Anterior cingulate cortex (tissue), 58 donors: ENCODE measurements at regions not wholly inside any gene's neighbourhood (a gene's known extent, or its start where the extent isn't known, plus 50 kb on each side); places are given as distances from the start of the nearest gene placed in this dataset.
A peak's percentile ranks its signal among the peaks of the same experiment; 100 is the strongest.
"Not testable (repeated sequence)": the region's sequence is repeated elsewhere in the genome, so short reads cannot be mapped to it uniquely, and the experiment has no call there.

Experiments used
- DNase-seq, 58 donors: peaks; one replicate each; lab custom pipeline; 2025; lab: John Stamatoyannopoulos, UW

DNA sequence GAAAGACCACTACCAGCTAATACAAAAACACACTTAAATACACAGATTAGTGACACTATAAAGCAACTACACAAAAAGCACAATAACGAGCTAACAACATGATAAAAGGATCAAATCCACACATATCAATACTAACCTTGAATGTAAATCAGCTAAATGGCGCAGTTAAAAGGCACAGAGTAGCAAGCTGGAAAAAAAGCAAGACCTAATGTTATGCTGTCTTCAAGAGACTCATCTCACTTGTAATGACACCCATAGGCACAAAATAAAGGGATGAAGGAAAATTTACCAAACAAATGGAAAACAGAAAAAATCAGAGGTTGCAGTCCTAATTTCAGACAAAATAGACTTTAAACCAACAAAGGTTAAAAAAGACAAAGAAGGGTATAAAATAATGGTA, 86.3 kb downstream of the NUS1 start:
- no peak for DNase-seq

DNA sequence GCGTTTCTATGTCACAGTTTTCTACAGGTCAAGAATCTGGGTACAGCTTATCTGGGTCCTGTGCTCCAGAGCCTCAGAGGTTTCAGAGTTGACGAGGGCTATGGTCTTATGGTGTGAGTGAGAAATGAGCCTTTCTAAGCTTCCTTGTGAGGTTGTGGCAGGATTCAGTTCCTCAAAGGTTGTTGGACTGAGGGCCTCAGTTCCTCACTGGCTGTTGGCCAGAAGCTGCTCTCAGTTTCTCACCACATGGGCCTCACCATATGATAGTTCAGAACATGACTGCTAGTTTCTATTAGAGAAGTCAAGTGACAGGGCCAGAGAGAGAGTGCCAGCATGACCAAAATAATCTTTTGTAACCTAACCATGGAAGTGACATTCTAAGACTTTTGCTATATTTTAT, 96.1 kb downstream of the NUS1 start:
- no peak for DNase-seq

DNA sequence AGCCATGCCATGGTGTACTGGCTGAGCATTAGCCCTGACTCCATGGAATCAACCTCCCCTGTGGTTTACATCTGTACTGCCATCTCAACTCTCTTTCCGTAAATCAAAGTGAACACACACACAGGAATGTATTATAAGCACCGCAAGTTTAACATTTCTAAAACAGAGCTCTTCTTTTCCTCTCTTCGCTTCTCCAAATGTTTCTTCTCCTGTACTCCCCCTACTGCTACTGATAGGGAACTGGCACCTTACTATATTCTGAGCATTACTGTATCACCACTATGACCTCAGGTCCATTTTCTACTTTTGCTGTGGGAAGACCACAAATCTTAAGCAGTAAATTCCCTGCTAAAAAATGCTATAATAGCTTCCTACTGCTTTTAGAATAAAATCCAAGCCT, 101.2 kb downstream of the NUS1 start:
- no peak for DNase-seq

DNA sequence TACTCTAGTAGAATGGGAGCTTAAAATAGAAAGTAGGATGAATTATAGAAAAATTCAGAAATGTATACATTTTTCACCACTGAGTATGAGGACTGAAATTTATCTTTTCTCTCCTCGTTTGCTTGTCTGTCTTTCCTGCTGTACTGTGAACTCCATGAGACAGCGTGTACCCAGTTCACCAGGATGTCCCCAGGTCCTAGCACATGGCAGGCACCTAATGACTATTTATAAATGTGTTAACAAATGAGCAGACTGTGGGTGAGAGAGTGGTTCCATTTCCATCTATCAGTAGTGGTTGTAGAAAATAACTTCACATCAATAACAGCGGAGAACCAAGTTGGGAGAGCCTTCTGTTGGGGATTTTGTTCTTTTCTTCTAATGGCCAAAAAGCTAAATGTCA, 106.3 kb downstream of the NUS1 start:
- no peak for DNase-seq

DNA sequence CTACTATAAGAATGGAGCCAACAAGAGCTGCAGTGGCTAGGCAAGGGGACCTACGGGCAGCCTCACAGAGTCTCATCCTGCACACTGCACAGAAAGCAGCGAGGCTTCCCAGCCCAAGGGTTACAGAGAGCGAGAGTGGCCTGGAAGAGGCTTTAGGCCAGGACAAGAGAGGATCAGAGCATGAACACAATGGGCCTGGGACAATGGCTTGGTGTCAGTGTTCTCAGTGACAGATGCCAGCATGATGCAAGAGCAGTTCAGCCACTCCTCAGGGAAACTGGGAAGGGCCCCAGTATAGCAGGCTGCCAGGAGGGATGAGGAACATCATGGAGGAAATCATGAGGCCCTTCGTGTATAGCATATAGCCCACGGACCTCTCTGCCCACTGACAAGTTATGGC, 108.0 kb downstream of the NUS1 start:
- peak in 11 of 58 donors; percentile 0 to 40 (median 4) for DNase-seq

DNA sequence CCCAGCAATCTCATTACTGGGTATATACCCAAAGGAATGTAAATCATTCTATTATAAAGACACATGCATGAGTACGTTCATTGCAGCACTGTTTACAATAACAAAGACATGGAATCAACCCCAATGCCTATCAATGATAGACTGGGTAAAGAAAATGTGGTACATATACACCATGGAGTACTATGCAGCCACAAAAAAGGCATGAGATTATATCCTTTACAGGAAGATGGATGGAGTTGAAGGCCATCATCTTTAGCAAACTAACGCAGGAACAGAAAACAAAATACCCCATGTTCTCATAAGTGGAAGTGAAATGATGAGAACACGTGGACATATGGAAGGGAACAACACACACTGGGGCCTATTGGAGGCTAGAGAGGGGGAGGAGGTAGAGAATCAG, 115.7 kb downstream of the NUS1 start:
- no peak for DNase-seq

DNA sequence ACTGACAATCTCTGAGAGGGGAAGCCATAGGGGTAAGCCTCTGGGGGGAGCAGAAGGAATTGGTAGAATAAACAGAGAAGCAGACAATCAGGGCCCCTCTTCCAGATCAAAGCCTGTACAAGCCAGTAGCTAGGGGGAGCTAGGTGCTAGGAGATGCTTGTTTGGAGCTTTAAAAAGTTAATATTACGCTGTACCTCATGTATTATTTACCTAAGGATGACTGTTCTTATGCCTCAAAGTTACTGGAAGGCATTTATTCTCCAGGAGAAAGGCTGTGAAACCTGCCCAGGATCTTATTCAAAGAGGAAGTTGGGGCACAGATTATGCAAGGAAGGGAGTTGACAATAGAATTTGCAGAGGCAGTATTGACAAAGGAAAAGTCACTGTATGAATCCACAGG, 111.8 kb upstream of the SLC35F1 start:
- no peak for DNase-seq

DNA sequence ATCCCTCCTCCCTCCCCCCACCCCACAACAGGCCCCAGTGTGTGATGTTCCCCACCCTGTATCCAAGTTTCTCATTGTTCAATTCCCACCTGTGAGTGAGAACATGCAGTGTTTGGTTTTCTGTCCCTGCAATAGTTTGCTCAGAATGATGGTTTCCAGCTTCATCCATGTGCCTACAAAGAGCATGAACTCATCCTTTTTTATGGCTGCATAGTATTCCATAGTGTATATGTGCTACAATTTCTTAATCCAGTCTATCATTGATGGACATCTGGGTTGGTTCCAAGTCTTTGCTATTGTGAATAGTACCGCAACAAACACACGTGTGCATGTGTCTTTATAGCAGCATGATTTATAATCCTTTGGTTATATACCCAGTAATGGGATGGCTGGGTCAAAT, 108.2 kb upstream of the SLC35F1 start:
- not testable (repeated sequence) for DNase-seq

DNA sequence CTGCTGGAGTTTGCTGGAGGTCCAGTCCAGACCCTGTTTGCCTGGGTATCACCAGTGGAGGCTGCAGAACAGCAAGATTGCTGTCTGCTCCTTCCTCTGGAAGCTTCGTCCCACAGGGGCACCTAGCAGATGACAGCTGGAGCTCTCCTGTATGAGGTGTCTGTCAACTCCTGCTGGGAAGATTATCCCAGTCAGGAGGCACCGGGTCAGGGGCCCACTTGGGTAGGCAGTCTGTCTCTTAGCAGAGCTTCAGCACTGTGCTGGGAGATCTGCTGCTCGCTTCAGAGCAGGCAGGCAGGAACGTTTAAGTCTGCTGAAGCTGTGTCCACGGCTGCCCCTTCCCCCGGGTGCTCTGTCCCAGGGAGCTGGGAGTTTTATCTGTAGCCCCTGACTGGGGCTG, 96.8 kb upstream of the SLC35F1 start:
- no peak for DNase-seq

DNA sequence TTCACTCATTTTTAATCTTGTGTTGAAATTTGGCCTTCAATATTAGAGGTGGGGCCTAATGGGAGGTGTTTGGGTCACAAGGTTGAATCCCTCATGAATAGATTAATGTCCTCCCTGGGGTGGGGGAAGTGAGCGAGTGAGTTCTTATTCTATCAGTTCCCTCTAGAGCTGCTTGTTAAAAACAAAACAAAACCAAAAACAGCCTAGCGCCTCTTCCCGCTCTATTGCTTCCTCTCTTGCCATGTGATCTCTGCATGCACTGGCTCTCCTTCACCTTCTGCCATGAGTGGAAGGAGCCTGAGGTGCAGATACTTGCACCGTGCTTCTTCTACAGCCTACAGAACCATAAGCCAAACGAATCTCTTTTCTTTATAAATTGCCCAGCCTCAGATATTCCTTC, 89.6 kb upstream of the SLC35F1 start:
- DNase-seq = no peak

DNA sequence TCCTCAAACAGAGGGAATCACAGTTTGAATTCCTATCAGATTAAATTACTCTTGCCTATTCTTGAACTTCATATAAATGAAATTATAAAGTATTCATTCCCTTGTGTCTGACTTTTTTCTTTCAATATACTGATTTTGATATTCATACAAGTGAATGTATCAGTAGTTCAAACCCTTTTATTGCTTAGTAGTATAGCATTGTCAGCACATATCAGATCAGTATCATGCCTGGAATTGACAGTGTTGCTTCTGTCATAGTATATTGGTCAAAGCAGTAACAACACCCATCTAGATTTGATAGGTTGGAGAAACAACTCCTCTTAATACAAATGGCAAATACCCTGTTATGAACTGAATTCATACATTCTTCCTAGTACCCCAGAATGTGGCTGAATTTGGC, 89.1 kb upstream of the SLC35F1 start:
- DNase-seq = no peak

DNA sequence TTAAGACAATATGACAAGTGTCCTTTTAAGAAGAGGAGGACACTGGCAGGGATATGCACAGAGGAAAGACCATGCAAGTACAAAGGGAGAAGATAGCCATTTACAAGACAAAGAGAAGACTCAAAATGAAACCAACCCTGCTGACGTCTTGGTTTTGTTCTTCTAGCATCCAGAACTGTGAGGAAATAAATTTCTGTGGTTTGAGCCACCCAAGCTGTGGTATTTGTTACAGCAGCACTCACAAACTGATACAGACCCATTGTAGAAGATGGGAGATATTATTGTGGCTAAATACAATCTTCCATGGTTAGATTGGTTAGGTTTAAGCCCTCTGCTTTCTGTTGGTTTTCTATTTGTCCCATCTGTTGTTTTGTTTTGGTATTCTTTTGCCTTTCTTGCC, 88.6 kb upstream of the SLC35F1 start:
- no peak for DNase-seq

DNA sequence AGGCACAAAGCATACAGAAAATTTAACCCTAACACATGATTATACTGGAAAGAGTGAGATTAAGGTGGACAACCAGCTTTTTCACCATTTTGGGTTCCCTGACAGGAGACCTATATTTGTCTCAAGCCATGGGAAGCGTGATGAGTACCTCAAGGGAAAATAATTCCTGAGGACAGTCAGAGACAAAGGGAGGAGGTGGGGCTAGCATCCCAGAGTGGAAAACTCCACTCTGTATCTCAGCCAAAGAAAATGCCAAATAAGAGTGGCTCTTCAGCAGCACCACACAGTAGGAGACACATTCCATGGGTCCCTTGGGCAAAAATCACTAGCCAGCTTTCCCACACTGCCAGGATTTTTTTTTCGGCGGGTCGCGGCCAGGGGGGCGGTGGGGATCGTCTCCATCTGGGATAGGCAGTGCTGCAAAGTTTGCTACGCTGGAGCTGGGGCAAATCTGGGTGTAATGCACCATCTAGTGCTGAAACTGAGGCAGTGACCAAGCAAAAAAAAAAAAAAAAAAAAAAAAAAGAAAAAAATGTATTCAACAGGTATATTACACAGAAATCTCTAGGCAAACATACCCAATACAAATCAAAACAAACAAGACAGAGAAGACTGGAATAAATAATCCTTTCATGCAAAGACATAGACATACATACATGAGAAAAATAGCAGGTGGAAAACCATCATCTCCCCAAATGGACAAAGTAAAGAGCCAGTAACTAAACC, 77.3 kb upstream of the SLC35F1 start:
- DNase-seq = peak in 3 of 58 donors; percentile 1 to 2 (median 2)

DNA sequence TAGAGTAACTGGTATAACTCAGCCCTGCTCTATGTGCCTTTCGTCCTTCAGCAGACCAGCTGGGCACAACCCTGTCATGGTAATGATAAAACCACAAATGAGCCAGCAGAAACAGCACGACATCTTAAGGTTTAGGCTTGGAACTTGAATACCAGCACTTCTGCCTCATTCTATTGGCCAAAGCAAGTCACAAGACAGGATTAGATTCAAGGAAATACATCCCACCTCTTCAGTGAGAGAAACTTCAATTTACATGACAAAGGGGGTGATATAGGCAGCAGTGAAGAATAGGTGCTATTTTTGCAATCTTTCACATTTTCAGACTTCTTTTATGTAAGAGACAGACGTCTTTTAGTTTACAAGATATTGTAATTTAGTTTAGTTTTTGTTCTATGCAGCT, 69.8 kb upstream of the SLC35F1 start:
- DNase-seq = no peak

DNA sequence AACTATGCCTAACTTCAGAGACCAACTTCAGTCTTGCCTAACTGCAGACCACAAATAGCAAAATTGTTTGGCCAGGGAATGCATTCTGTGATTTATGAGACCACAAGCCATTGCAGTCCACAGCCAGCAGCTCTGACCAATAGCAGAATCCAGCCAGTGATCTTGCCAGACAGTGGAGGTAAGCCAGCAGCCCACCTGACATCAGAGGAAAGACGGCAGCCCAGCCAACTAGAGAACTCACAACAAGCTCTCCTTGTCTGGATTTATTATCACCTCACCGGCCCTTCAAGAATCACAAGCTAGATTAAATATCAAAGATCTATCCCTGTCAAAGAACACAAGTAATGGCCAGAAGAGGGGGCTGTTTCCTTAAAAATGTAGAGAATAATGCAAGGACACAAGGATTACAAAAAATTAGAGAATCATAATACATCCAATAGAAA, 66.5 kb upstream of the SLC35F1 start:
- no peak for DNase-seq

DNA sequence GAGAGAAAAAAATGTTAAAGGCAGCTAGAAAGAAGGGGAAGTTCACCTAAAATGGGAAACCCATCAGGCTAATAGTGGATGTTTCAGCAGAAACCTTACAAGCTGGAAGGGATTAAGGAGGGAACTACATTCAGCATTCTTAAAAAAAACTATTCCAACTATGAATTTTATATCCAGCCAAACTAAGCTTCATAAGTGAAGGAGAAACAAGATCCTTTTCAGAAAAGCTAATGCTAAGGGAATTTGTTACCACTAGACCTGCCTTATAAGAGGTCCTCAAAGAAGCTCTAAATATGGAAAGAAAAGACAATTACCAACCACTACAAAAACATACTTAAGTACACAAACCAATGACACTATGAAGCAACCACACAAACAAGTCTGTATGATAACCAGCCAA, 59.2 kb upstream of the SLC35F1 start:
- DNase-seq = no peak

DNA sequence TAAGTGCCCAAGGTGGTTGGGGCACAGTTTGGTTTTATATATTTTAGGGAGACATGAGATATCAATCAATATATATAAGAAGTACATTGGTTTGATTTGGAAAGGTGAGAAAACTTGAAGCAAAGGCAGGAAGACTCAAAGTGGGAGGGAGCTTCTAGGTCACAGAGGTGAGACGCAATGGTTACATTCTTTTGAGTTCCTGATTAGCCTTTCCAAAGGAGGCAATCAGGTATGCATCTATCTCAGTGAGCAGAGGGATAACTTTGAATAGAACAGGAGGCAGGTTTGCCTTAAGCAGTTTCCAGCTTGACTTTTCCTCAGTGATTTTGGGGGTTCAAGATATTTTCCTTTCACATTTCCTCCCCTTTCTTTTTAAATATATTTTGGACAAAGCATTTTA, 58.0 kb upstream of the SLC35F1 start:
- DNase-seq = no peak
